ENCODE measurements at regions not wholly inside any gene's neighbourhood (a gene's known extent, or its start where the extent isn't known, plus 50 kb on each side); places are given as distances from the start of the nearest gene placed in this dataset.

GRCh38 chr12:107478881-107479280 lies 206.7 kb upstream of the PWP1 start:
- TF ChIP-seq, protein P1, sequence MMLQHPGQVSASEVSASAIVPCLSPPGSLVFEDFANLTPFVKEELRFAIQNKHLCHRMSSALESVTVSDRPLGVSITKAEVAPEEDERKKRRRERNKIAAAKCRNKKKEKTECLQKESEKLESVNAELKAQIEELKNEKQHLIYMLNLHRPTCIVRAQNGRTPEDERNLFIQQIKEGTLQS (CRISPR knock-in tag; IDR thresholded peaks at IDR 0.05): no peak
- no peak for TF ChIP-seq JUNB (CRISPR knock-in tag; IDR thresholded peaks at IDR 0.05; ENCODE audit: borderline replicate concordance)
- no peak for TF ChIP-seq STAT5B (CRISPR knock-in tag; IDR thresholded peaks at IDR 0.05)
- TF ChIP-seq ZNF772 (CRISPR knock-in tag; IDR thresholded peaks at IDR 0.05): no peak
- TF ChIP-seq SAFB2 (CRISPR knock-in tag; IDR thresholded peaks at IDR 0.05; ENCODE audit: borderline replicate concordance, low read depth): no peak
- no peak for TF ChIP-seq GABPA (IDR thresholded peaks at IDR 0.05; ENCODE audit: low read depth, low read length)
- no peak for TF ChIP-seq GABPA (CRISPR knock-in tag; IDR thresholded peaks at IDR 0.05; ENCODE audit: low read depth)
- no peak for TF ChIP-seq CREBL2 (CRISPR knock-in tag; IDR thresholded peaks at IDR 0.05; ENCODE audit: borderline replicate concordance)
- no peak for TF ChIP-seq TFDP1 (CRISPR knock-in tag; IDR thresholded peaks at IDR 0.05; ENCODE audit: borderline replicate concordance)
- TF ChIP-seq, protein P2, sequence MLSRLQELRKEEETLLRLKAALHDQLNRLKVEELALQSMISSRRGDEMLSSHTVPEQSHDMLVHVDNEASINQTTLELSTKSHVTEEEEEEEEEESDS (CRISPR knock-in tag; IDR thresholded peaks at IDR 0.05; ENCODE audit: borderline replicate concordance): no peak
- TF ChIP-seq ZNF567 (CRISPR knock-in tag; IDR thresholded peaks at IDR 0.05; ENCODE audit: borderline replicate concordance): no peak
- TF ChIP-seq ETV6 (CRISPR knock-in tag; conservative IDR thresholded peaks at IDR 0.05): no peak
- TF ChIP-seq IRF2 (CRISPR knock-in tag; IDR thresholded peaks at IDR 0.05): no peak
